OCI-M2 (cell line): ENCODE measurements at regions not wholly inside any gene's neighbourhood (a gene's known extent, or its start where the extent isn't known, plus 50 kb on each side); places are given as distances from the start of the nearest gene placed in this dataset.

Source experiments
- DNase-seq: peaks from one replicate; lab custom pipeline; 2025; ENCODE audit not compliant: unreplicated experiment; lab: John Stamatoyannopoulos, UW

DNA sequence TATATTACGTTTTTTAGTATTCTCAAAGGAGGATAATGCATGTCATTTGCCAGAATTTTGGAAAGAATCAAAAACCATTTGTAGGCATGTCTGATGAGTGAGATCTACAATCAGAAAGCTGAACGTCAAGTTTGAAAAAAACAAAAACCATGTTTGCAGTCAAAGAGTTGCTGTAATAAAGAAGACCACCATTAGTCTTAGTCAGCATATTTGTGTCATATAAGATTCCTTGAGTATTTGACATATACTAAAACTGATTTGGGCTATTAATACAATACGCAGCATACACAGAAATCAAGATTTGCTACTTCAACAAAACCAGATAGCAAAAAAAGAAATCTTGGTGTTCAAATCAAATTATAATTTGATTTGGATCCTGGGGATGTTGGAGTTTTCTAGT, 247.5 kb downstream of the SAMD5 start:
- no peak for DNase-seq

DNA sequence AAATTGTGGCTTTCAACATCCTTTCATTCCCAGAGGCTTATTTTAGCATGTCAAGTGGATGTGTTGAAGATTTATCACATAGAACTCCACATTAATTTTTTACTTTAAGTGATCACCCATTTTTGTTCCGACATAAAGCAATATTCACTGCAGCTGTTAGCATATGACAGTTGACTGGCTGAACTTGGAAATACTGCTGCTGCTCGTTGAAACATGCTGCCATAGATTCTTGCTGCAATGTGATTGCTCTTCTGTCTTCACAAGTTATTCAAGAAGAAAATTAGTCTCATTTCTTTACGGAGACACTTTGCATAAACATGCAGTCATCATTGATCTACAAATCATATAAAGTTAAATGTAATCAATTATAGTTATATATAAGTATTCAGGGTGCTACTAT, 248.4 kb downstream of the SAMD5 start:
- no peak for DNase-seq

DNA sequence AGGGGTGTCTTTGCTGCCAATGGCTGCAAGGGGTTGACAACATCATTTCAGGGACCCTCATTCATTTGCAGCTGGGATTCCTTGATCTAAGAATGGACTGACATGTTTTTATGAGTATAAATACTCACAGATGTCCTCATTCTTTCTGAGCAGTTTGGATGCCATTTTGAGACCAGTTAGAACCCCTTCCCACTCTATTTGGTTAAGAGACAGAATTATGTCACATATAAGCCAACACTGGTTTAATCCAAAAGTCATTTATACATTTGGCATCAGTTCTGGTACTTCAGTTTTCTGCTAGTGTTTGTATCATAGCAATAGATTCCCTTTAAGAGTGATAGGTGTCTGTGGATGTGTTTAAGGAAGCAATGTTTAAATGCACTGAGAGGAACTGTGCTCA, 248.8 kb downstream of the SAMD5 start:
- DNase-seq: no peak

DNA sequence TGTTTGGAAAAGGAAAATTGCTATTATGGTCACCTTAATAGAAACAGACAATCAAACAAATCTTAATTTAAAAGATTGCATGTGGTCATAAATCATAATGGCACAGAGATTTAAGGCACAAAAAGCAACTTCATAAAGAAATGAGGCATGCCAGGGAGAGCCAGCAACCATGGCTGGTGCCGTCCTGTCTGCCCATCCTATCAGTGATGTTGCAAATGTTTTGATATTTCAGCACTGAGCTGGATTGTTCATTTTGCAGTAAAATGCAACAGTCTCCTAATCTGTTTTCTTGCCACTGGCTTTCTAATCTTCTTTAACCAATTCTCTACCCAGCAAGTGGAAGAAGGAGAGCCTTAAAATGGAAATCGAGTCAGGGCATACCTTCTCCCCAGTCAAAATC, 249.8 kb downstream of the SAMD5 start:
- no peak for DNase-seq

DNA sequence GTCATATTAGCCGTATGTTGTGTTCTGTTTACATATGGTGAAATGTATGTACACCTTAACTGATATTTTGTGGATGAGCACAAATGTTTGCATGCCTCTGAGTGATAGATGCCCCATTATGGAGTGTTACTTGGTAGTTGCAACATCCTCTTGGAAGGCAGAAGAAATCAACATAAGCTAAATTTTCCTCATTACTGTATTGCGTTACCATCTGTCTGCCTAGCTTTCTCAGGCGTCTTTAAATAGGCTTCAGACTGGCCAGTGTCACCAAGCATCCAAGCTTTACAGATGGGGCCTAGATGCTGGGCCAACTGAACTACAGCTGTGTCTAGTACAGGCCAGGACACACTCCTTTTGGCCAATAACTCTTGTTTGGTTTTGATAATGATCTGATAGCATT, 250.6 kb downstream of the SAMD5 start:
- no peak for DNase-seq

DNA sequence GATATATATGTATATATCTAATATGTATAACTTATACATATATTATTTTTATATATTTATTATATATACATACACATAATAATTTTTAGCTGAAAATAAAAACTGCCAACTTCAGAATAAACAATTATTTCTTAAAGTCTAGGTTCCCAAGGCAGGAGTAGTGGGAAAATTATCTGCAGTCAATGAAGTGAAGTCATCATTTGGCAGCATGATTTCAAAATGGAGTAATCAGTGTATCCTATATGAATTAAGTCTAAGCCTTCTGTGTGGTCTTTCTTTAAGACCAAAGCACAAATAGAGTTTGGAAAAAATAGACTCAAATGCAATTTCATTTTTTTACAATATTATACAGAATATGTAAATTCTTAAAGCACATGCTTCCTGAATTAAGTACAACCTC, 251.0 kb downstream of the SAMD5 start:
- no peak for DNase-seq

DNA sequence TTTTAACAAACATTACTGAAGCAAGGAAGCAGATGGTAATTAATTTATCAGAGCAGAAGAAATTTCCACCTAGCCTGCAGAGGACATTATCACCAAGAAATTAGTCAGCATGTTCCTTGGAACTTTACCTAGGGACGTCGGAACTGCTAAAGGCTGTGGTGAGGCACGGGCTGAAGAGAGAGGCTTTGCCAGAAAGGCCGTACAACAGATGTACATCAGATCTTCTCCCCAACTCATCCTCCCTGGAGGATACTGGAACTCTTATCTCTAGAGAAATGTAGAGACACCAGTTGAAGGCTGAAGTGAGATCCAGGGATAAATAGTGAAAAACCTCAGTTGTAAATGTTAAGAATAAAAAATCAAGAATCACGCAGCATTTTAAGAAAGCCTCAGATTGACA, 257.1 kb downstream of the SAMD5 start:
- DNase-seq: no peak

DNA sequence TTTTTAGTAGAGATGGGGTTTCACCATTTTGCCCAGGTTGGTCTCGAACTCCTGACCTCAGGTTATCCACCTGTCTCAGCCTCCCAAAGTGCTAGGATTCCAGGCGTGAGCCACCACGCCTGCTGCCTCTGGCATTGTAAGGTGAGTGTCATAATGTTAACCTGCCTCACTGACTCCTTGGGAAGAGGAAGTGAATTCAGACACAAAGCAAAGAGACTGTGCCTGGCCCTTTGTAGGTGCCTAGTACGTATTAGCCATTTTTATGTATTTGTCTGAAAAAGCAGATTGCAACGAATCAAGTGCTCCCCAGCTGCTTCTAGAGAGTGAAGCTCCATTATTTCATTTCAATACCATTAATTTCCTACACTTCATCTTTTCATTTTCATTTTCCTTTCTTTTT, 260.5 kb downstream of the SAMD5 start:
- no peak for DNase-seq

DNA sequence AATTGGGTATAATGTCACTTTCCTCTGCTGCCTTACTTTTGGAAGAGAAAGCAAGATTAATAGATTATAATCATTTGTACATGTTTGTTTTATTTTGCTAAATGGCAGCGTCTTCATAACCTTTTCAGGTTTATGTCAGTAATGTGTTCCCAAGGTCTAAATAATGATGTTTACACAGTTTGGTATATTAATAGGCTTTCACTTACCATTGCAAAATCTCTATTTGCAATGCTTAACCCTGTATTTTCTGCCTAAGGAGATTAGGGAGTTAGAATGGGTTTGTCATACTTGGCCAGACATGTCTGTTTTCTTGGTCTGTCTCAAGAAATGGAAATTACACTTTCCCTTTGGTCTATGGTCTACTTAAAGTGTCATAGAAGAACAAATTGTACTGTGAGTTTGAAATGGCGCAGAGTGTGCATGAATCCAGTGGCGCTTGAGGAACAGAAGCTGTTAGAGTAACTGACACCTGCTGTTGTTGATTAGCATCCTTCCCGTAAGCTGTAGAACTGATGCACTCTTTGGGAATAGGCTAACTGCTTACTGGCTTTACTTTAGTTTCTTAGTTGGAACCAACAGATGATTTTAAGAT, 261.1 kb downstream of the SAMD5 start:
- no peak for DNase-seq

DNA sequence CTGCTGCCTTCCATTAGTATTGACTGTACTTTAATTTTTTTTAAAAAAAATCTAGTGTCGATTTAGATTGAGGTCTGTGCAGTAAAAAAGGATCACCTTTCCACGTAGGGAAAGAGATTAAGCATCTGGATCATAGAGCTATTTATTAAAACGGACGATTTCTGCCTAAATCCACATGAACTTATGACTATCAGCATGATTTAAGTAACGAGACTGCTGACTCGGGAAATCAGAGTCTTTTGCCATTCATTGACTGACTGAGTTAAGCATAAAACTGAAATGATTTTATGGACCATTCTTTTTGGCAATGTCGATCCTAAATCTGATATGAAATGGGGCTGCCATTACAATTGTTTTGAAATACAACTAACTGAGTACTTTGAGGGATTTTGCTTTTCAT, 261.7 kb downstream of the SAMD5 start:
- DNase-seq: no peak

DNA sequence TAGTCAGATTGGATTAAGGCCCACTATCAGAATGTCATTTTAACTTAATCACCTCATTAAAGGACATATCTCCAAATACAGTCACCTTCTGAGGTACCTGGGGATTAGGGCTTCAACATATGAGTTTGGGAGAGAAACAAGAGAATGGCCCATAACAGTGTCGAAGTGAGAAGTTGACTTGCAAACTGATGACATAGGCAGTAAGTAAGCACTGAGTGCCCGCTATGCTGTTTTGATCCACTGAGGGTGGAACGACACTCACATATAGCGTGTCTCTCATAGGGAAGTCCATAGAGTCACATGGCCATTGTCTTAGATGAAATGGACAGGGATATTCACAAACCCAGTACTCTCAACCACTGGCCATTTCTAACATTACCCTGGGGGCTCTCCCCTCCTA, 264.2 kb downstream of the SAMD5 start:
- no peak for DNase-seq

DNA sequence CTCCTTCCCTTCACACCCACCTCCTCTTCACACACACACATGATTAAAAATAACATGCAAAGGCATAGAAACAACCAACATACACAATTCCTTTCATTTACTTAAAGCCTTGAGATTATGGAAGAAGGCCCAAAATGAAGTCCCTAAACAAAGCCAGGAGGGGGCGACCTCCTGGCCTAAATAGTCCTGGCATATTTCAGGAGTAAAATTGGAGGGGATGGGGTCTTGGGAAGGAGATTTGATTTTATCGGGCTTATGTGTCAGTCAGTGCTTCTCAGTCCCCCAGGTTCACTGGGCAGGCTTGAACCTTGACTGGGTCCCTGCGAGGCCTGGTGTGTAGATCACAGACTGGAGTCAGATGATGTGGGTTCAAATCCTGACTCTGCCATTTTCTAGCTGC, 266.4 kb downstream of the SAMD5 start:
- DNase-seq: no peak

DNA sequence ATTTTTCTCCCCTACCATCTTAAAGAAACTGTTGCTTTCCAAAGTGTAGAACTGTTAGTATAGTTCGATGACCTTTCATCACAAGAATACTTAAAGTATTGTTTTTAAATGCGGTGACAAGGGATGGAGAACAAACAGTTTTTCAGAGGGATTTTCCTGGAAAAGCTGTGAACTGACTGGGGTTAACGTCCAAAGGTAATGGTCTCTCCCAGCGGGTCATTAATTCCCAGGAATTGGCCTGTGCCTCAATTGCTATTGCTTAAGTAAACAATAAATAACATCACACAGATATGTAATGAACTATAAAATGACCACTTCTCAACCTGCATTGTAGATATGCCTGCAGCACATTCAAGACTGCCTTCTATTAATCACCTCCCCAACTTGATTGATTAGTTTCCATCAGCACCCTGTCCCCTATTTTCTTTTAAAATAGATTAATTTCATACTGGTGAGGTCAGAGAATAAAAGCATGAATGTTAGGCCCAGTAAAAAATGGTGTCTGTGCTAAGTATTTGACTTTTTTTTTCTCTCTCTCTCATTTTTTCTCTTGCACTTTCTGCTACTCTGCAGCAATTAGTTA, 268.2 kb downstream of the SAMD5 start:
- no peak for DNase-seq

DNA sequence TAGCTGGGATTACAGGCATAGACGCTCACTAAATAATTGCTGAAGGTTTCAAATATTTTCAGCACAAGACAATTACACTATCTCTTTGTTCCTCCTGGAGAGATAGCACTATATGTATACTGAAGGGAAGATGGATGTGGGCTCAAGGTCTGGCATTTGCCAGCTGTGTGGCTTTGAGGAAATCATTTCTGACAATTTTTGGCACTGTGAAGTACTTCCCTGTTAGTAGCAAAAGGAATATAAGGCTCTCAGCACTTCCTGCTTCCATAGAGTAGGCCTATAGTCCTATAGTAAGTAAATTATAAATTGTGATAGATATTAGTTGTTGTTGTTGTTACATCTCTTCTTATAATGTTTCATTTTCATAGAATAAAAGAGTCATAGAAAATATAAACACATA, 271.1 kb downstream of the SAMD5 start:
- no peak for DNase-seq

DNA sequence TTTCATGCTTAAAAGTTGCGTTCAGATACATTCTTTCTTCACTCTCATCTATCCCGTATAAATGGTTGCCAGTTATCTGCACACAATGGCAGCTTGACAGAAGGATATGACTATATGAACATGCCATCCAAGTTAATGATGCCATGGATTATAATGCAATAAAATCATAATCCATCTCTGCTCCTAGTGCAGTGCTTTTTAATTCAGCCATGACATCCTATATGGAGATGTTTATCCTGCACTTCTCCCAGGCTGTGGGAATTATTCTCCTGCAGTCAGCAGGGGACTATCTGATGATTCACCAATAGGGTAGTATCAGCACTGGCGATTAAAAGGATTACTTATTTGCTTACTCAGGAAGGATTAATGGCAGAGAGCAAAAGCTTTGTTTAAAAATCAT, 273.8 kb downstream of the SAMD5 start:
- no peak for DNase-seq

DNA sequence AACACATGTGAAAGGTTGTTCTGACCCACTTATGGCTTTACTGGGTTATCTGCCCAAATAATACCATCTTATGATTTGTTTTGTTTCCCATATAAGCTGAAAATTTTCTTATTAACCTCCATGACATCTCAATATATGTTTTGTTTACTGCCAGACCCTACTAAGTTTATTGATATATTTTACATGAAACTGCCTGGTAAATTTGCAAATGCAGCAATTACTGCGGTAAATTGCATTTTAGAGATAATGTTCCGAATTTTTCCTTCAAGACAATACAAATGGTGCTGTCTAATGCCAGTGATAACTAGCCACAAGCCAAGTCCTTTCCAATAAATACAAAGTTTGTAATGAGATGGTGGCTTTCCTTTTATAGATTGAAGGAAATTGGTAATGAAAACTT, 275.9 kb downstream of the SAMD5 start:
- no peak for DNase-seq

DNA sequence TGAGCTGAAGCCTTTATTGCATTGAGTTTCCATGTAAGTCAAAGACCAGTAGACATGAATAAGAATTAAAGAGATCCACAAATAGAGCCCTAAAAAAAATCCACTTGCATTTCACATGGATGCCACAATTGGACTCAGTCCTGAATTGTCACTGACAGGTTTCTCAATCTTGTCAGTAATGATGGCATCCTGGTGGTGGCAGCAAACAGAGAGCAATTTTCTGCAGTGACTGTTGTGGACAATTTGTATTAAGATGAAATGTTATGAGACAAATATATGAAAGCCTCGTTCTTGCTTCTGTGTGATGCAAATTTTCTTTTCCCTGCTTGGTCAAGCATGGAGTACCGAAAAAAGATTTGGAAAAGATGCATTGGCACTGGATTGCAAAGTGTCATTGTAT, 278.9 kb downstream of the SAMD5 start:
- DNase-seq: no peak

DNA sequence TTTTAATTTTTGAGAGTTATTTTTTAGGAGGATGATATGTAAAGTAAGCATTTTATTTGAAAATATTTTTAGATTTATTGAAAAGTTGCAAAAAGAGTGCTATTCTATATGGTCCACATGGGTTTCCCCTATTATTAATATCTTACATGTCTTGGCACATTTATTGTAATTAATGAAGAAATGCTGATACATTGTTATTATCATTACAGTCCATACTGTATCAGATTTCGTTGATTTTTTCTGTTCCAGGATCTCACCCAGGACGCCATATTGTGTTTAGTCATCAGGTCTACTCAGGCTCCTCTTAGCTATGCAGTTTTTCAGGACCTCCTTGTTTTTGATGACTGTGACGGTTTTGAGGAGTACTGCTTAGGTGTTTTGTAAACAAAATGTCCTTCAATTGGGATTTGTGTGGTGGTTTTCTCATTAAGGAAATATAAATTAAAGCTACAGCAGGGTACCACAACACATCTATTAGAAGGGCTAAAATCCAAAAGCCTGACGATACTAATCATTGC, 281.0 kb downstream of the SAMD5 start:
- DNase-seq: no peak

DNA sequence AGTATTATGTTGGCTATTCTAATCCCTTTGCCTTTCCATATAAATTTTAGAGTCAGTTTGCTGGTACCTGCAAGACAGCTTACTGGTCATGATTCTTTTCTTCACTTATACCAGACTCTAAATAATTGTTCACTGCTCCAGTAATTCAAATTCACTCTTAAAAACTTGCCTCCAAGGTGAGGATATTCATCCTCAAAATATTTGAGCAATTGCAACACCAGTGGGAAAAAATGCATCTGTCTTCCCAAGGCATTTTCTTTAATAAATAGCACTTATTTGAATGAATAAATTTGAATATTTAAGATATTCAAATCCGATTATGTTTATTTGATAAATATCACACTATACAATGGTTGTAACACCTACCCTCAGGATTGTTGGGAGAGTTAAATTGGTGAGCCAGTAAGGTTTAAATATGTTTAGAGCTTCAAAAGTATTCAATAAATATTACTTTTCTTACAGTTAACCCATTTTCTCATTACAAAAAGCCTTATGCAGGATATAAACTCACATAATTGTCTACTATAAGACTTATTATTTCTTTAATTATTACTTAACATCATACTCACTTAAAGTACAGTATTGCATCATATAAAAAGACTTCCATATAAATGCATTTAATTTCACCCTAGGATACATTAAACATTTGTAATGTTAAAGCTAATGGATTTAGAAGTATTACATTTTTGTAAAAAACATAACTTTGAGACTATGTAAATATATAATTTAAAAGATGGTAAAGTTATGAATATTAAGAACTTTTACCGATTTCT, 285.6 kb downstream of the SAMD5 start:
- no peak for DNase-seq

DNA sequence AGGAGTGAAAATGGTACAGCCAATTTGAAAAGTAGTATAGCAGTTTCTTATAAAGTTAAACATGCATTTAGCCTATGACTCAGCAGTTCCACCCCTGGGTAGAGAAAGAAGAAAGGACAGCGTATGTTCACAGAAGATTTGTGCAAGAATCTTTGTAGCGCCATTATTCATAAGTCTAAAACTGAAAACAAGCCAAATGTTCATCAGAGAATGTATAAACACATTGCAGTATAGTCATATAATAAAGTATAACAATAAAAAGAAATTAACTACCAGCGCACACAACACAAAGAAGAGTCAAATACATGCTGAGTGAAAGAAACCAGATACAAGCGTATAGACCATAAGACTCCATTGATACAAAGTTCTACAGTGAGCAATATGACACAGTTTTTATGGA, 294.0 kb downstream of the SAMD5 start:
- DNase-seq: no peak

DNA sequence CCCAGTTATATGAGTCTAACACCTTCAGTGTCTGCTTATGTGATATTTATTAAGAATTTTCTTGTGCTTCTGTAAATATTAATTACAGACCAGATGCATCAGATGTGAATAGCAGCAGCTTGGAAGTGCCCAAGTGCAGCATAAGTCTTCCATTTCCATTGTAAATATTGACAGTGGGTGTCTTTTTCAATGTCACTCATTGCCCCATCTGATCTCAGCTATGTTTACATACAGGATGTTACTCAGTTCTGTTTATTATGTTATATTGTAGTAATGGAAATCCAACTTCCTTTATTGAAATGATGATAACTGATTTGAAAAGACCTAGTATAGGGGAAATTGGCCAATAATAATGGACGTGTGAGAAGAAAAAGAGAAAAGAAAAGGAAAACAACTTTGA, 296.7 kb downstream of the SAMD5 start:
- no peak for DNase-seq

DNA sequence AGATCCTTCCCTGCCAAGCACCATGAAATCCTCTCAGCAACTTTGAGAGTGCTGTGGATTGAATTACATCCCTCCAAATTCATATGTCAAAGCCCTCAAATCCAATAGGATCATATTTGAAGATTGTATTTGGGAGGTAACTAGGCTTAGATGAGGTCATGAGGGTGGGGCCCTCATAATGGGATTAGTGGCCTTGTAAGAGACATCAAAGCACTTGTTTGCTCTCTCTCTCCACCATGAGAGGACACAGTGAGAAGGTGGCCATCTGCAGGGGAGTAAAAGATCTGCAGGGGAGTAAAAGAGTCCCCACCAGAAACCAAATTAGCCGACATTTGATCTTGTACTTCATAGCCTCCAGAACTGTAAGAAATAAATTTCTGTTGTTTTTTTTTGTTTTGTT, 298.2 kb downstream of the SAMD5 start:
- no peak for DNase-seq

DNA sequence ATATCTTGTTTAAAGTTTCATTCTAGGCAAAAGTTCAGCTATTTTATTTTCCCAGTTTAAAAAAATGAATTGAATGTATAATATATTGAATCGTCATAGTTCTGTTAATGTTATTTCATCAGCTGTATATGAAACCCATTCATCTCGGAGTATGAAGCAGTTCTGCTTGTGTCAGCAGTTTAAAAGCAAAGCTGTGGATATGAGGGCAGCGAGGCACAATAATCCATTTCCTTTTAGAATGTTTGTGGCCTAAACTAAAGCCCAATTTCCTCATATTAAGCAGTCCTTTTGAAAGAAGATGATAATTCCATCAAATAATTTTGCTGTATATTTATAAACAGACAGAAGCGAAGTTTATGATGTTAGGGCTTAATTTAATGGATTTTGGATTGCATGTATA, 300.1 kb downstream of the SAMD5 start:
- DNase-seq: no peak
